ENCODE measurements at regions not wholly inside any gene's neighbourhood (a gene's known extent, or its start where the extent isn't known, plus 50 kb on each side); places are given as distances from the start of the nearest gene placed in this dataset.

GRCh38 chr2:20915271-20915670 lies 92.4 kb upstream of the LDAH start:
- TF ChIP-seq CTCF (conservative IDR thresholded peaks at IDR 0.05; ENCODE audit: low read length) = no peak
- TF ChIP-seq EZH2phosphoT487 (IDR thresholded peaks at IDR 0.05; ENCODE audit: borderline replicate concordance, low read depth, low read length) = no peak

Data from OCI-LY7 (cell line).